ENCODE measurements at regions not wholly inside any gene's neighbourhood (a gene's known extent, or its start where the extent isn't known, plus 50 kb on each side); places are given as distances from the start of the nearest gene placed in this dataset.

- ChIA-PET CTCF (no interaction called here), POLR2A (no interaction called here)
- TF ChIP-seq CTCF (IDR thresholded peaks at IDR 0.05), result no peak
- H3K4me3 Mint-ChIP-seq, result no peak overlapping the region
- peaks cover 11% of the 10 kb centered on the region for H3K9me3 Mint-ChIP-seq
- no peaks in the 10 kb centered on the region for H3K4me1 Mint-ChIP-seq (ENCODE audit: low read depth)
- no peaks in the 10 kb centered on the region for H3K27me3 ChIP-seq (ENCODE audit: control insufficient read depth in 1 of 2, insufficient read depth in 2 of 2, low read length in 2 of 2)
- no peak for DNase-seq
- ATAC-seq (ENCODE audit: poor library complexity), result no peak
- no peaks in the 10 kb centered on the region for H3K9me3 ChIP-seq (ENCODE audit: control insufficient read depth in 1 of 2, insufficient read depth in 1 of 2, low read length in 2 of 2)
- no peaks in the 10 kb centered on the region for H3K36me3 Mint-ChIP-seq (ENCODE audit: low read depth)
- no peaks in the 10 kb centered on the region for H3K36me3 ChIP-seq (ENCODE audit: insufficient read depth, low read length)
- H3K27ac ChIP-seq (ENCODE audit: low read depth in 1 of 2, low read length in 2 of 2), result no peak overlapping the region
- intact Hi-C loops (cut with DNase I, micrococcal nuclease), result no loop called here
- no peaks in the 10 kb centered on the region for H3K27me3 Mint-ChIP-seq
- H3K27ac Mint-ChIP-seq, result no peak overlapping the region
- H3K4me3 ChIP-seq (ENCODE audit: low read length), result no peak overlapping the region
- no peaks in the 10 kb centered on the region for H3K4me1 ChIP-seq (ENCODE audit: insufficient read depth, low read length)
Measured at GRCh38 chr2:82599021-82599420, 1860.1 kb downstream of the SUCLG1 start.

GRCh38 chr2:82596581-82596980 is 1862.5 kb downstream of the SUCLG1 start:
- no peak overlapping the region for H3K4me3 Mint-ChIP-seq
- H3K27me3 Mint-ChIP-seq, result no peaks in the 10 kb centered on the region
- ATAC-seq (ENCODE audit: poor library complexity) (no peak), DNase-seq (no peak)
- no peaks in the 10 kb centered on the region for H3K36me3 Mint-ChIP-seq (ENCODE audit: low read depth)
- peaks cover 0 to 4% of the 10 kb centered on the region in 2 experiments for H3K9me3 ChIP-seq (ENCODE audit: control insufficient read depth in 1 of 2, insufficient read depth in 1 of 2, low read length in 2 of 2)
- H3K27ac ChIP-seq (ENCODE audit: low read depth in 1 of 2, low read length in 2 of 2), result no peak overlapping the region
- H3K36me3 ChIP-seq (ENCODE audit: insufficient read depth, low read length), result no peaks in the 10 kb centered on the region
- H3K4me1 ChIP-seq (ENCODE audit: insufficient read depth, low read length), result no peaks in the 10 kb centered on the region
- intact Hi-C loops (cut with DNase I, micrococcal nuclease), result no loop called here
- CTCF ChIA-PET, result no interaction called here
- H3K4me1 Mint-ChIP-seq (ENCODE audit: low read depth), result no peaks in the 10 kb centered on the region
- POLR2A ChIA-PET, result no interaction called here
- H3K27me3 ChIP-seq (ENCODE audit: control insufficient read depth in 1 of 2, insufficient read depth in 2 of 2, low read length in 2 of 2), result no peaks in the 10 kb centered on the region
- H3K9me3 Mint-ChIP-seq, result peaks cover 13% of the 10 kb centered on the region
- no peak overlapping the region for H3K4me3 ChIP-seq (ENCODE audit: low read length)
- no peak overlapping the region for H3K27ac Mint-ChIP-seq
- TF ChIP-seq CTCF (IDR thresholded peaks at IDR 0.05), result no peak

DNA sequence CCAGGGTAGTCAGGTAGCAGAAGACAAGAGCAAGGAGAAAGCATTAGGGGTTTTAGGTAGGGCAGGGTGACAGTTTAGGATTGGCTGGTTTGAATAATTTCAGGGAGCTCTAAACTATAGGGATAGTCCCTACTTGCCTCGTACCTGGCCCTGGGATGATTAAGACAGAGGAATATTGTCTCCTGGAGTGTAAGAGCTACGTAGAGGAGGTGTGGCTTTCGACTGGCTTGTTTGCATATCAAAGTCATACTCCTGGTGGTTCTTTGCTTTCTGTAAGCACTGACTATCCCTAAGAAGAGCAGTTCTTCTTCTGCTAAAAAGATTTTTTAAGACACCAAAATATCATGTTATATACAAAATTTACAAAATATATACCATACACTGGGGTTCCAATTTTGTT is 1867.4 kb downstream of the SUCLG1 start:
- ATAC-seq (ENCODE audit: poor library complexity) (no peak), DNase-seq (no peak)
- H3K27me3 ChIP-seq (ENCODE audit: control insufficient read depth in 1 of 2, insufficient read depth in 2 of 2, low read length in 2 of 2), result no peaks in the 10 kb centered on the region
- intact Hi-C loops (cut with DNase I, micrococcal nuclease), result no loop called here
- Mint-ChIP-seq H3K4me3 (no peak overlapping the region), H3K27me3 (no peaks in the 10 kb centered on the region), H3K9me3 (peaks cover 13% of the 10 kb centered on the region), H3K27ac (no peak overlapping the region), H3K4me1 (ENCODE audit: low read depth) (no peaks in the 10 kb centered on the region), H3K36me3 (ENCODE audit: low read depth) (no peaks in the 10 kb centered on the region)
- H3K4me3 ChIP-seq (ENCODE audit: low read length), result no peak overlapping the region
- peaks cover 0 to 8% of the 10 kb centered on the region in 2 experiments for H3K9me3 ChIP-seq (ENCODE audit: control insufficient read depth in 1 of 2, insufficient read depth in 1 of 2, low read length in 2 of 2)
- CTCF ChIA-PET, result no interaction called here
- H3K4me1 ChIP-seq (ENCODE audit: insufficient read depth, low read length), result no peaks in the 10 kb centered on the region
- H3K27ac ChIP-seq (ENCODE audit: low read depth in 1 of 2, low read length in 2 of 2), result no peak overlapping the region
- POLR2A ChIA-PET, result no interaction called here
- no peak for TF ChIP-seq CTCF (IDR thresholded peaks at IDR 0.05)
- no peaks in the 10 kb centered on the region for H3K36me3 ChIP-seq (ENCODE audit: insufficient read depth, low read length)
